ENCODE measurements at regions not wholly inside any gene's neighbourhood (a gene's known extent, or its start where the extent isn't known, plus 50 kb on each side); places are given as distances from the start of the nearest gene placed in this dataset.

DNA sequence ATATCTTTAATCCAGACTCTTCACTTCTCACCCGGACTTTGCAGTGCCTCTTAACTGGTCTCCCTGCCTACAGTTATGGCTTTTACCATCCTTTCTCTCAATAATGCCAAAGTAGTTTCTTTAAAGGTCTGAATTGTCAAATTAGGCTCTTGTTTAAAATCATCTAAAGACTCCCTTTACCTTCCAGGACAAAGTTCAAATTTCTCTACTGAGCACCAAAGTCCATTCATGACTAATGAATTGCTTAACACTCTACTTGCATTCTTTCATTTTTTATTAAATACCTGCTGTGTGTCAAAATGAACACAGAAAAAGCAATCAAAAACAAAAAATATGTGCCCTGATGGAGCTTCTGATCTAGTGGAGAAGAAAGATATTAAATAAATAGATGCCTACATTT, 472.4 kb upstream of the UBE2E2 start:
- TF ChIP-seq, protein P1, sequence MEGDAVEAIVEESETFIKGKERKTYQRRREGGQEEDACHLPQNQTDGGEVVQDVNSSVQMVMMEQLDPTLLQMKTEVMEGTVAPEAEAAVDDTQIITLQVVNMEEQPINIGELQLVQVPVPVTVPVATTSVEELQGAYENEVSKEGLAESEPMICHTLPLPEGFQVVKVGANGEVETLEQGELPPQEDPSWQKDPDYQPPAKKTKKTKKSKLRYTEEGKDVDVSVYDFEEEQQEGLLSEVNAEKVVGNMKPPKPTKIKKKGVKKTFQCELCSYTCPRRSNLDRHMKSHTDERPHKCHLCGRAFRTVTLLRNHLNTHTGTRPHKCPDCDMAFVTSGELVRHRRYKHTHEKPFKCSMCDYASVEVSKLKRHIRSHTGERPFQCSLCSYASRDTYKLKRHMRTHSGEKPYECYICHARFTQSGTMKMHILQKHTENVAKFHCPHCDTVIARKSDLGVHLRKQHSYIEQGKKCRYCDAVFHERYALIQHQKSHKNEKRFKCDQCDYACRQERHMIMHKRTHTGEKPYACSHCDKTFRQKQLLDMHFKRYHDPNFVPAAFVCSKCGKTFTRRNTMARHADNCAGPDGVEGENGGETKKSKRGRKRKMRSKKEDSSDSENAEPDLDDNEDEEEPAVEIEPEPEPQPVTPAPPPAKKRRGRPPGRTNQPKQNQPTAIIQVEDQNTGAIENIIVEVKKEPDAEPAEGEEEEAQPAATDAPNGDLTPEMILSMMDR (IDR thresholded peaks at IDR 0.05; ENCODE audit: insufficient read depth, low read length, poor library complexity, severe bottlenecking): no peak
- no peak for TF ChIP-seq EZH2phosphoT487 (conservative IDR thresholded peaks at IDR 0.05; ENCODE audit: low read length)
